Mesendoderm (in vitro differentiated cells): ENCODE measurements at regions not wholly inside any gene's neighbourhood (a gene's known extent, or its start where the extent isn't known, plus 50 kb on each side); places are given as distances from the start of the nearest gene placed in this dataset.

Source experiments
- DNase-seq: peaks from one replicate; pipeline ENCODE4 v3.0.0; 2013
- H2AK5ac ChIP-seq: 2 replicates; pipeline ENCODE4 v1.6.1; 2013; ENCODE audit warnings: low read length, inconsistent platforms
- H2BK120ac ChIP-seq: 2 replicates; pipeline ENCODE4 v1.6.1; 2013; ENCODE audit warnings: low read depth, mild to moderate bottlenecking, low read length, moderate library complexity, mixed read lengths
- H2BK15ac ChIP-seq: replicated peaks from 2 replicates; pipeline ENCODE4 v1.6.1; 2013; ENCODE audit warnings: low read depth, mild to moderate bottlenecking, moderate library complexity
- H2BK5ac ChIP-seq: 2 replicates; pipeline ENCODE4 v1.6.1; 2013; ENCODE audit warnings: low read length, inconsistent platforms
- H3K18ac ChIP-seq: 2 replicates; pipeline ENCODE4 v1.6.1; 2013; ENCODE audit warnings: mild to moderate bottlenecking, low read length, mixed read lengths
- H3K23ac ChIP-seq: one replicate; pipeline ENCODE4 v1.6.1; 2013; ENCODE audit warnings: low read length
- H3K27ac ChIP-seq: 2 replicates; pipeline ENCODE4 v1.5.1; 2013; ENCODE audit warnings: low read depth, mild to moderate bottlenecking, inconsistent platforms, low read length, moderate library complexity
- H3K27me3 ChIP-seq: 2 replicates; pipeline ENCODE4 v1.6.1; 2013; ENCODE audit warnings: low read length, control low read depth, mild to moderate bottlenecking, inconsistent platforms; ENCODE audit not compliant: insufficient read depth, poor library complexity
- H3K36me3 ChIP-seq: 2 replicates; pipeline ENCODE4 v1.6.1; 2013; ENCODE audit warnings: low read length, inconsistent platforms; ENCODE audit not compliant: control insufficient read depth, insufficient read depth
- H3K4ac ChIP-seq: one replicate; pipeline ENCODE4 v1.6.1; 2013; ENCODE audit warnings: low read depth, mild to moderate bottlenecking, low read length, moderate library complexity
- H3K4me1 ChIP-seq: 2 replicates; pipeline ENCODE4 v1.6.1; 2013; ENCODE audit warnings: low read depth, low read length, inconsistent platforms; ENCODE audit not compliant: control insufficient read depth
- H3K4me2 ChIP-seq: 2 replicates; pipeline ENCODE4 v1.6.1; 2013; ENCODE audit warnings: low read length
- H3K4me3 ChIP-seq: 2 replicates; pipeline ENCODE4 v1.5.1; 2013; ENCODE audit warnings: mild to moderate bottlenecking, low read length
- H3K56ac ChIP-seq: one replicate; pipeline ENCODE4 v1.6.1; 2013; ENCODE audit warnings: low read length
- H3K79me1 ChIP-seq: 2 replicates; pipeline ENCODE4 v1.6.1; 2013; ENCODE audit warnings: low read length, inconsistent platforms
- H3K79me2 ChIP-seq: 2 replicates; pipeline ENCODE4 v1.6.1; 2013; ENCODE audit warnings: mild to moderate bottlenecking, low read length; ENCODE audit not compliant: control insufficient read depth, insufficient read depth
- H3K9ac ChIP-seq: 2 replicates; pipeline ENCODE4 v1.6.1; 2013; ENCODE audit warnings: low read length, inconsistent platforms
- H4K5ac ChIP-seq: one replicate; pipeline ENCODE4 v1.6.1; 2013; ENCODE audit warnings: low read length
- H4K8ac ChIP-seq: one replicate; pipeline ENCODE4 v1.6.1; 2013; ENCODE audit warnings: low read depth, mild to moderate bottlenecking, control low read depth, low read length, moderate library complexity
- WGBS: extraction: QIAGEN DNeasy Blood & Tissue Kit; methylation state at CpG from one replicate; pipeline ENCODE4 v1.1.7; 2013; ENCODE audit warnings: low lambda C conversion rate, missing lambda C conversion rate; ENCODE audit not compliant: insufficient coverage; ENCODE audit errors: extremely low coverage; 5-methylcytosine and 5-hydroxymethylcytosine counted together

DNA sequence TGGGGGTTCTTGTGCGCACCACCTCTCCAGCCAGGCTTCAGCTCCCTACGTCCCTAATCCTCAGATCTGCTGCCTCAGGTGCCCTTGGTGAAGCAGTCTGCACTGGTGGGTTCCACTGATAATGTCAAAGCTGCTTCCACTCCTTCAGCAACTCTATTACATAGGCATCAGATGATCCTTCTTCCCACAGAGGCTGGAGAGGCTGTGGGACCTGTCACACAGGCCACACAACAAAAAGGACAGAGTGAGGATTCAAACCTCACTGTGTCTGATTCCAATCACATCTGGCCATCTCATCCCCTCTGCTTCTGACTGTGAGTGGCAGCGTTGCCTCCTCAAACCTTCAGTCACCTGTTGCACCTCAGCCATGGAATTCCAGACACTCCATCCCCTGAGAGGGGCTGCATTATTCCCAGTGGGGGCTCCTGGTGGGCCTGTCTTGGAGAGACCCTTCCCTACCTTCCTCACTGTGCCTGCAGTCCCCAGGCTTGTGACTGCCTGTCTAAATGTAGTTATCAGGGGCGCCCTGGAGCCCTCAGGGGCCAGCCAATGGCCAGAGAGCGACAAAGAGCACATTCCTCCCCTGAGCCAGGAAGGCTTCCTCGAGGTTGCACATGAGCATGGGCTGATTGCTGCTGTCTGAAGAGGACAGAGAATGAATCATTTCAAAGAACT lies 211.4 kb upstream of the ECI2 start:
- Histone ChIP-seq H3K4me2 (no peak overlapping the region), H3K36me3 (no peaks in the 10 kb centered on the region), H3K27ac (no peak overlapping the region), H3K27me3 (no peaks in the 10 kb centered on the region), H3K4ac (no peak overlapping the region), H3K56ac (no peak overlapping the region), H2BK120ac (no peak overlapping the region), H3K79me2 (no peaks in the 10 kb centered on the region), H2BK15ac (no peak overlapping the region), H3K18ac (no peak overlapping the region), H4K8ac (no peak overlapping the region), H2AK5ac (no peak overlapping the region), H4K5ac (no peak overlapping the region), H3K4me1 (no peaks in the 10 kb centered on the region), H3K4me3 (no peak overlapping the region), H3K9ac (no peak overlapping the region), H3K79me1 (no peaks in the 10 kb centered on the region), H3K23ac (no peak overlapping the region), H2BK5ac (no peak overlapping the region)
- peak; percentile 37 for DNase-seq
- no CpG with 5 or more reads among the region's 6 CpGs for WGBS

GRCh38 chr6:4345543-4345942 lies 210.2 kb upstream of the ECI2 start:
- Histone ChIP-seq H4K8ac (no peak overlapping the region), H2BK5ac (no peak overlapping the region), H3K9ac (no peak overlapping the region), H3K79me2 (no peaks in the 10 kb centered on the region), H2BK120ac (no peak overlapping the region), H3K4me2 (no peak overlapping the region), H3K27me3 (no peaks in the 10 kb centered on the region), H2AK5ac (no peak overlapping the region), H3K4ac (no peak overlapping the region), H3K36me3 (no peaks in the 10 kb centered on the region), H3K79me1 (no peaks in the 10 kb centered on the region), H3K18ac (no peak overlapping the region), H3K4me1 (no peaks in the 10 kb centered on the region), H3K56ac (no peak overlapping the region), H3K4me3 (no peak overlapping the region), H3K27ac (no peak overlapping the region), H2BK15ac (no peak overlapping the region), H3K23ac (no peak overlapping the region), H4K5ac (no peak overlapping the region)
- no CpG with 5 or more reads among the region's 3 CpGs for WGBS
- DNase-seq, result no peak

- Histone ChIP-seq H2BK5ac (no peak overlapping the region), H3K4me1 (no peaks in the 10 kb centered on the region), H3K36me3 (no peaks in the 10 kb centered on the region), H3K27me3 (no peaks in the 10 kb centered on the region), H3K9ac (no peak overlapping the region), H2BK15ac (no peak overlapping the region), H3K4me3 (no peak overlapping the region), H3K27ac (no peak overlapping the region), H3K79me2 (no peaks in the 10 kb centered on the region), H2AK5ac (no peak overlapping the region), H3K79me1 (no peaks in the 10 kb centered on the region), H3K18ac (no peak overlapping the region), H3K56ac (no peak overlapping the region), H4K5ac (no peak overlapping the region), H2BK120ac (no peak overlapping the region), H3K4me2 (no peak overlapping the region), H3K23ac (no peak overlapping the region), H3K4ac (no peak overlapping the region), H4K8ac (no peak overlapping the region)
- WGBS, result no CpG with 5 or more reads among the region's 10 CpGs
- no peak for DNase-seq
Measured at GRCh38 chr6:4344317-4344899, 209.0 kb upstream of the ECI2 start.

DNA sequence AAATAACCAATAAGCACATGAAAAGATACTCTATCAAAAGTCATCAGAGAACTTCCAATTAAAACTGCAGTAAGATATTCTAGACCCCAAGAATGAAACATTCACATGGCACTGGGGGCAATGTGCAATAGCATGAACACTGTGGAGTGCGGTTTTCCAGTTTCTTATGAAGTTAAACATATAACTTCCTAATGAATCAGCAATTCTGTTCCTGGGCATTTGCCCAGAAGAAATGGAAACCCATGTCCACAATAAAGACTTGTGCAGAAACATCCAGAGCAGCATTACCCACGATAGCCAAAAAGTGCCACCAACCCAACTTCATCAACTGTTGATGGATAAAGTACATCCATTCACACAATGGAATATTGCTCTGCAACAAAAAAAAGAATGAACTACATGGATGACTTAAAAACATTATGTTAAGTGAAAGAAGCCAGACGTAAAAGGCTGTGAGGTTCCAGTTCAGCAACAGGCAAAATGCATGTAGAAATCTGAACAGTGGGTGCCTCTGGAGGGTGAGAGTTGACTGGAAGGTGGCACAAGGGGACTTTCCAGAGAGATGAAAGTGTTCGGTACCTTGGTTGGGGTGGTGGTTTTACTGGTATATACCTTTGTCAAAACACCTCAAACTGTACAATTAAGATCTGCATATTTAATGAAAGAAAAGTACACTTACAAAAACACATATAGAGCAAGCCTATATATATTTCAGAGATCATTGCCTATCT lies 207.2 kb upstream of the ECI2 start:
- Histone ChIP-seq H2BK15ac (no peak overlapping the region), H4K5ac (no peak overlapping the region), H3K27ac (no peak overlapping the region), H3K27me3 (no peaks in the 10 kb centered on the region), H3K56ac (no peak overlapping the region), H3K23ac (no peak overlapping the region), H3K4me2 (no peak overlapping the region), H3K36me3 (no peaks in the 10 kb centered on the region), H2BK5ac (no peak overlapping the region), H3K4ac (no peak overlapping the region), H2BK120ac (no peak overlapping the region), H3K4me1 (no peaks in the 10 kb centered on the region), H4K8ac (no peak overlapping the region), H3K18ac (no peak overlapping the region), H2AK5ac (no peak overlapping the region), H3K9ac (no peak overlapping the region), H3K4me3 (no peak overlapping the region), H3K79me1 (no peaks in the 10 kb centered on the region), H3K79me2 (no peaks in the 10 kb centered on the region)
- no peak for DNase-seq
- no CpG with 5 or more reads among the region's 4 CpGs for WGBS

- no peaks in the 10 kb centered on the region for H3K27me3 ChIP-seq
- no peak for DNase-seq
- no CpG with 5 or more reads among the region's 5 CpGs for WGBS
Measured at GRCh38 chr6:4341078-4341797, 205.9 kb upstream of the ECI2 start.

More at GRCh38 chr6:4341078-4341797, 205.9 kb upstream of the ECI2 start:
- Histone ChIP-seq H3K79me2 (no peaks in the 10 kb centered on the region), H2BK120ac (no peak overlapping the region), H2BK5ac (no peak overlapping the region), H3K4ac (no peak overlapping the region), H3K27ac (no peak overlapping the region), H3K23ac (no peak overlapping the region), H2BK15ac (no peak overlapping the region), H4K5ac (no peak overlapping the region), H3K9ac (no peak overlapping the region), H3K18ac (no peak overlapping the region), H3K36me3 (no peaks in the 10 kb centered on the region), H3K79me1 (no peaks in the 10 kb centered on the region), H4K8ac (no peak overlapping the region), H3K56ac (no peak overlapping the region), H3K4me2 (no peak overlapping the region), H3K4me1 (no peaks in the 10 kb centered on the region), H3K4me3 (no peak overlapping the region), H2AK5ac (no peak overlapping the region)
